ENCODE measurements at regions not wholly inside any gene's neighbourhood (a gene's known extent, or its start where the extent isn't known, plus 50 kb on each side); places are given as distances from the start of the nearest gene placed in this dataset.

- TF ChIP-seq EZH2 (IDR thresholded peaks at IDR 0.05; ENCODE audit: borderline replicate concordance, low read depth, low read length, poor library complexity, severe bottlenecking) (no peak), CTCF (conservative IDR thresholded peaks at IDR 0.05; ENCODE audit: low read depth, low read length) (no peak)
Observed at GRCh38 chr18:78774741-78775141, 204.9 kb upstream of the SALL3 start.
